ENCODE measurements at regions not wholly inside any gene's neighbourhood (a gene's known extent, or its start where the extent isn't known, plus 50 kb on each side); places are given as distances from the start of the nearest gene placed in this dataset.

- no peak for DNase-seq
These were observed 536.8 kb downstream of the XIRP2 start for GRCh38 chr2:167424803-167425755.

- no peak for DNase-seq
These were observed 535.9 kb downstream of the XIRP2 start for GRCh38 chr2:167424221-167424620.

GRCh38 chr2:167423731-167424130, 535.5 kb downstream of the XIRP2 start:
- DNase-seq = no peak

GRCh38 chr2:167420211-167420610, 531.9 kb downstream of the XIRP2 start:
- peak; percentile 12 for DNase-seq

DNA sequence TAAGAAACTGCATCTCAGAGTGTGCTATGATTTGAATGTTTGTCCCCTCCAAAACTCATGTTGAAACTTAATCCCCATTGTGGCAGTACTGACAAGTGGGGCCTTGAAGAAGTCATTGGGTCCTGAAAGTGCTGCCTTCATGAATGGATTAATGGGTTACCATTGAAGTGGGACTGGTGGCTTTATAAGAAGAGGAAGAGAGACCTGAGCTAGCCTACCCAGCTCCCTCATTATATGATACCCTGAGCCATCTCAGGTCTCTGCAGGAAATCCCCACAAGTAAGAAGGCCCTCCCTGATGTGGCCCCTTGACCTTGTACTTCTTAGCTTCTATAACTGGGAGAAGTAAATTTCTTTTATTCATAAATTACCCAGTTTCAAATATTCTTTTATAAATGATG, 526.8 kb downstream of the XIRP2 start:
- DNase-seq = no peak

DNA sequence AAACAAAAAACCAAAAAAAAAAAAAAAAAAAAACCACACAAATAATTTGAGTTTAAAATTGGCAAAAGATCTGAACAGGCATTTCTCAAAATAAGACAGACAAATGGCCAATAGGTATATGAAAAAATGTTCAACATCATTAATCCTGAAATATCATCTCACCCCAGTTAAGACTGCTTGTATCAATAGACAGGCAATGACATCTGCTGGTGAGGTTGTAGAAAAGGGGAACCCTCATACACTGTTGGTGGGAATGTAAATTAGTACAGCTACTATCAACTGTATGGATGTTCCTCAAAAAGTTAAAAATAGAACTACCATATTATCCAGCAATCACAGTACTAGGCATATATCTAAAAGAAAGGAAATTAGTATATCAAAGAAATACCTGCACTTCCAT, 523.1 kb downstream of the XIRP2 start:
- DNase-seq = no peak

DNA sequence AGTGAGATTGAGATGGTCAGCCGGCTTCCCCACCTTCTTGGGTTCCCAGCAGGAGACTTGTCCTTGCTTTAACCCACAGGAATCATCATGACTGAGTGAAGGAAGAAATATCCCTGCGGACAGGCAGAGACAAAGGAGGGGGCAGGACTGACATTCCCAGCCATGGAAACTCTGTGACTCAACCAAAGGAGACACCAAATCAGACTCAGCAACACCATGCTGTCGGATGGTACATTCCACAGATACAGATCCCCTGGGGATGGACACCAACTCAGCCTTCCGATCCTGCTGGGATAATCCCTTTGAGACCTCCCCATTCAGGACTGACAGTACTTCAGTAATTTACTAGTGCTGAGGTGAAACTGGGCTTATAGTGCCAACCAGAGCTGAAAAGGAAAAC, 518.3 kb downstream of the XIRP2 start:
- no peak for DNase-seq

GRCh38 chr2:167404627-167405284, 516.5 kb downstream of the XIRP2 start:
- DNase-seq = no peak

DNA sequence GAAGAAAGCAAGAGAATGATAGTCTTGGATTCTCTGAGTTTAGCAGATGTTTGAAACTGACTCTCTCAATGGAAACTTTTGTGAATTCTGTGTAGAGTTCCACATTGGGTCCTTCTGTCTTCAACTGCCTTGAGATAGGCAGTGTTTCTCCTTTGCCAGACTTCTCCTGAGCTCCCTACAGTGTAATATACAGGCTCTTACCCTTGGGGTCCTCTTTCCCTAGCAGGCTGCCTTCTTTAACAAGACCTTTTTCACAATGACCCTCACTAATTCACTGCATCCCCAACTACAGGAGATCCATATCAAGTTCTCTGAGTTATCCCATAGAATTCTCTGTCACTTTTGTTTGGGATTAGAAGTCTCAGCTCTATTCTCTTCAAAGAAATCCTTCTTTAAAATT, 513.0 kb downstream of the XIRP2 start:
- DNase-seq = no peak

DNA sequence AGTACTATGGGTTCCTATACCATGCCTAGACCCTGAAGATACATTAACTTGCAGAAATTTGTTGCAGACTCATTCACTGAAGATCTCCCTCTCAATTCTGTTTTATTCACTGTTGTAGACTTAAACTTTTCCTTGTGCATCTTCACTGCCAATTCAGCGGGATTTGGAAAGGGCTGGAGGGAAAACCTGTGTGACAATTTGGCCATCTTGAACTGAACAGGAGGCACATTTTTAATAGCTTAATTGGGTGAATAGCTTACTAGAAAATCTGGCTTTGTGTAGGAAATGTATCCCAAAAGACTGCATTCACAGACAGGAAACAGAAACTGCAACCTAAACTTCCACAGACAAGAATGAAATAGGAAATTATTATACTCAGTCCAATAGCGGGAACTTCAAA, 512.3 kb downstream of the XIRP2 start:
- DNase-seq = no peak

- DNase-seq = no peak
These were observed 510.6 kb downstream of the XIRP2 start for GRCh38 chr2:167398873-167399272.

DNA sequence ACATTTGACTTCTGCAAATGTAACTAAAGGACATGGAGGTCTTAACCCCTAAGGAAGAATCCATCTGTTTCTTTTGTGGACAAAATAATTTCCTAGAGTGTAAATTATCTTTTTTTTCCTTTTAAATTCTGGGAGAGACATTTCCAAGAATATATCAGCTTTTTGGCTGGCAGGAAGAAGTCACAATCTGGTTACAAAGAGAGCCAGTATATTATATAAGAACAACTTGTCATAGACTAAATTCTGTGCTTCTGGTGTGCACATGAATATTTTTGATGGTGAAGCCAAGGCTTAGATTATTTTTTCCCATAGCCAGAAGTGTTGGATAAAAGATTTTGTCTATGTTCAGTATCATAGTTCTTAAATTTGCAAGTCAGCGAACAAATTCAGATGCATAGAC, 500.6 kb downstream of the XIRP2 start:
- no peak for DNase-seq

- no peak for DNase-seq
These were observed 500.2 kb downstream of the XIRP2 start for GRCh38 chr2:167388497-167388896.

GRCh38 chr2:167386694-167387093, 498.4 kb downstream of the XIRP2 start:
- DNase-seq = no peak

GRCh38 chr2:167383610-167384194, 495.4 kb downstream of the XIRP2 start:
- no peak for DNase-seq

DNA sequence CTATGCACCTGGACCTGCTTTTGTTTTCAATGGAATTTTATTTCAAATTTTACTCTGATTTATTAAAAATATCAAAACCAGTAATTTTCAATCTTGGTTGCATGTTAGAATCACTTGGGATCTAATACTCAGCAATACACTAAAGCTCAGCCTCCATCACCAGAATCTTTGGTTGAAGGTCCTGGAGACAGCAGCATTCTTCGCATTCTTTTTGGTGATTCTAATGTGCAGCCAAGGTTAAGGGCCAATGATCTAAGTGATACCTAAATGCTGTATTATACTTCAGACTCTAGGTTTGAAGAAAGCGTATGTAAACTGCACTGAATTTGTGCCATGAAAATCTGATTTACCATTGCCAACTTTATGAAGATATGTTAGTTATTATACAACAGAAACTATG, 493.1 kb downstream of the XIRP2 start:
- no peak for DNase-seq

GRCh38 chr2:167380555-167380954, 492.3 kb downstream of the XIRP2 start:
- no peak for DNase-seq

GRCh38 chr2:167380094-167380493, 491.8 kb downstream of the XIRP2 start:
- no peak for DNase-seq

DNA sequence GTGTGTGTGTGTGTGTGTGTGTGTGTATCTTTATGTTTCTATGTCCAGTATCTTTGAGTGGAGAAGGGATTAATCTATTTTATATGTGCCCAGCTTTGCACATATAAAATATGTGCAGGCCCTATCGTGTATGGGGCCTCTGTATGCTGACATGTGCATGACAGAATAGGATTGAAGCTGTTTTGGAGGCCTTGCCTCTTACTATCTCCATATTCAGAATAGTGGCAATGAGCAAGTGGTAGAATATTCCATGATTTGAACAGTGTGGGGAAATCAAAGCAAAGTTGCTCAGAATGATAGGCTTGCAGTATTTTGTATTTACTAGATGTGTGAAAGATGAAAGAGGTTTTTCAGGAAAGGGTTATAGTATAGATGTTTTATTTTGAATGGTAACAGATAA, 480.8 kb downstream of the XIRP2 start:
- DNase-seq = no peak

DNA sequence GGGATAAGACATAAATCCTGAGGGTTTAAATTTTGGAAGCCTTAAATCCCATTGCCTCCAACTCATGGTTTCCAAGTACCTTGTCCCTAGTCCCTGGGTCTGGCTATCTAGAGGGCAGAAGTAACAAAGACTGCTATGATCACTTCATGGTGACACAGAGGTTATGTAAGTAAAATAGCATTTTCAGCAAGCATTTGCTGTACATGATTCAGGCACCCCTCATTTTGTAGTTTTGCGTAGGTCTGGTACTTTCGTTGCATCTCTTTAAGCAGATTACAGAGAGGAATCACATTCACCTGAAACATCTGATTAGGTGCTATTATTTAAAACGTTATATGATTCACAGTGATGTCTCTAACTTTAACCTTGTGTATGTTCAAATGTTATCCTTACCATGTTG, 480.1 kb downstream of the XIRP2 start:
- DNase-seq = no peak

DNA sequence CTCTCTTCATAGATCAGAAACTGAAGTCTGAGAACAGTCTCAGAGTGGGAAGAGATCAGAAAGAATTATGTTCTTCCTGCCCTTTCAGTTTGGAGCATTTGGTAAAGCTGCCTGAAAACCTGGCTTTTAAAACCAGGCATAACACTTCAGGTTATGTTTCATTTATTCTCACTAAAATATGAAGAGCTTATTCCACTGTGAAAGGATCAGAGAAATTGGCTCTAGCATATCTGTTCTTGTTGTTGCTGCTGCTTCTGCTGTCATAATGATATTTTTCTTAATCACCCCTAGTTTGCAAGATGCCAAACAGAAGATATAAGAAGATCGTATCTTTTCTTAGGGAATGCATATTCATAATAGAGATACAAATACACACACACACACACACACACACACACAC, 476.9 kb downstream of the XIRP2 start:
- no peak for DNase-seq

DNA sequence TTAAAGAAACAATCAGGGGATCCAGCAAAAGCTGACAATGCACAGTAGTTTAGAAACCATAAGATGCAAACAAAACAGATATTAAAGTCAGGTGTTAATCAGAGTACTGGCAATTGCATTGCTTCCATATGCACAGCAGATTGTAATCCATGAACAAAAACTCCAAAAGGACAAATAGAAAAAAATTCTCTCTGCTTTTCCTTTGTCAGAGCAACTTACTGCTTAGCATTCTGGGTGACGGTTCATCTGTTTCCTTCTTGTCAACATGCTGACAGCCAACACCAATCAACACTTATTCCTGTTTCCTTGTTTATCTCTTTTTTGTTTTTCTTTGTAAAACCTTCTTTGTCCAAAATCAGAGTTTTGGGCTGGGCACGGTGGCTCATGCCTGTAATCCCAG, 473.1 kb downstream of the XIRP2 start:
- no peak for DNase-seq

DNA sequence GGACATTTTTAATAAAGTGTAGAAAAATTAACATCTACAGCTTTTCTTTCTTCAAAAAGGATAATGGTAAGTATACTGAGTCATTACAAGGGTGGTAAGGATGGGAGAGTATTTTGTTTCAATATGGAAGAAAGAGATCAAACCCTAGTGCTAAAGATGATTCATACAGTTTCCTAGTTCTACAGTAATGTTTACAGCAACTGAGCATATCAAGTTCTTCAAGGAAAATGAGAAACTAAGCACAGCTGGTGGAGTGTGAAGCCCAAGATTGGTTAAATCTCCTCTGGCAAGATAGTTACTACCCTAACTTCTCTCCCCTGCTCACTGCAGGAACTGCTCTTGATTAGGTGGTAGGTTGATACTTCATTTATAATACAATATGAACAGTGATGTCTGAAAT, 467.5 kb downstream of the XIRP2 start:
- DNase-seq = no peak

Measured in muscle of arm (tissue), 1 donor.